ENCODE measurements at regions not wholly inside any gene's neighbourhood (a gene's known extent, or its start where the extent isn't known, plus 50 kb on each side); places are given as distances from the start of the nearest gene placed in this dataset.

DNA sequence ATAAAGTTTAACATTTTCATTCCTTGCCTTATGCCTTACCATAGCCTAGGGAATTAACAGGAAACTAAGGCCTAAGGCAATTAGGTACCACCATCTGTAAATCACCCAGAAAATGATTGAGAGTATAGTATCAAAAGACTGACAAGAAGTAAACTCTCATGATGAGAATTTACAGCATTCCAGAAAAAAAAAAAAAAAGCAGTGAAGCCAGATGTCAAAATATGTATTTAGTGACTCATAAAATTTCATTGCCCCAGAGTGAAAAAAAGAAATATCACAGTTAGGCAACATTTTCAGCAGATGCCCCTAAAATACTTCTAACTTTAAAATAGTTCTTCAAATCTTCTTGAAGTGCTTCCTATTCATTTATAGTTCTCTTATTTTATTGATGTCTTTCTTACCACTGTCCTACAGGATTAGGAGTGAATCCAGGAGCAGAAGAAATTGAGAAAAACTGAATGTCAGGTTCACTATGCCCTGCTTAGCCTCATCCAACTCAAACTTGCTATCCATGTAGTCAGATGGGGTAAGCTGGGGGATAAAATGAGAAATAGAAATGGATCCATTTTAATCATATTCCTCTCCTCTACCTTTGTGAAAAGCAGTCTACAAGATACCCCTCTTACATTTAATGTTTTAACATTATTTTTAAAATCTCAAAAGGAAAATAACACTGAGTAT lies 57.3 kb upstream of the TANK start:
- H3K9me3 Mint-ChIP-seq (ENCODE audit: low read depth), result peaks cover 6% of the 10 kb centered on the region
- peak overlapping the region; percentile 87 for H3K27ac Mint-ChIP-seq (ENCODE audit: unreplicated experiment)
- no peak for DNase-seq (ENCODE audit: low spot score)
- no peak overlapping the region for H3K4me3 Mint-ChIP-seq (ENCODE audit: unreplicated experiment)
- H3K27me3 Mint-ChIP-seq (ENCODE audit: low read depth), result no peaks in the 10 kb centered on the region
- H3K36me3 Mint-ChIP-seq (ENCODE audit: low read depth), result no peaks in the 10 kb centered on the region
- TF ChIP-seq, protein P1, sequence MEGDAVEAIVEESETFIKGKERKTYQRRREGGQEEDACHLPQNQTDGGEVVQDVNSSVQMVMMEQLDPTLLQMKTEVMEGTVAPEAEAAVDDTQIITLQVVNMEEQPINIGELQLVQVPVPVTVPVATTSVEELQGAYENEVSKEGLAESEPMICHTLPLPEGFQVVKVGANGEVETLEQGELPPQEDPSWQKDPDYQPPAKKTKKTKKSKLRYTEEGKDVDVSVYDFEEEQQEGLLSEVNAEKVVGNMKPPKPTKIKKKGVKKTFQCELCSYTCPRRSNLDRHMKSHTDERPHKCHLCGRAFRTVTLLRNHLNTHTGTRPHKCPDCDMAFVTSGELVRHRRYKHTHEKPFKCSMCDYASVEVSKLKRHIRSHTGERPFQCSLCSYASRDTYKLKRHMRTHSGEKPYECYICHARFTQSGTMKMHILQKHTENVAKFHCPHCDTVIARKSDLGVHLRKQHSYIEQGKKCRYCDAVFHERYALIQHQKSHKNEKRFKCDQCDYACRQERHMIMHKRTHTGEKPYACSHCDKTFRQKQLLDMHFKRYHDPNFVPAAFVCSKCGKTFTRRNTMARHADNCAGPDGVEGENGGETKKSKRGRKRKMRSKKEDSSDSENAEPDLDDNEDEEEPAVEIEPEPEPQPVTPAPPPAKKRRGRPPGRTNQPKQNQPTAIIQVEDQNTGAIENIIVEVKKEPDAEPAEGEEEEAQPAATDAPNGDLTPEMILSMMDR (IDR thresholded peaks at IDR 0.05), result no peak
- H3K4me1 Mint-ChIP-seq (ENCODE audit: low read depth), result peaks cover 56% of the 10 kb centered on the region

DNA sequence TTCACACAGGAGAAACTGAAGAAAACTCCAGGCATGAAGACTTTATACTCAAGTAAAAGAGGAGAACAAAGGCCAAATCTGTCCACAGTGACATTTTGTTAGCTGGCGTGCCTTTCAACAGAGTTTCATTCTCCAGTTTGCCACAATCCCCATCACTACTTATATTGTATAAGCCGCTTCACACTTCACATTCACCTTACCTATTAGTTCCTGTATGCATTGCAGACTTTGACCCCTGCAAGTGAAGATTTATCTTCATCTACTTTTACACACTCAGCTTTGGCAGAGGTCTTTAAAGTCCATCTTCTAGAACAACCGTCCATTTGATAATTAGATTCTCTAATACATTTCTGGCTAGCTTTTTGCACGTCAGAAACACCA lies 56.8 kb upstream of the TANK start:
- TF ChIP-seq, protein P1 (IDR thresholded peaks at IDR 0.05), result no peak
- H3K4me1 Mint-ChIP-seq (ENCODE audit: low read depth), result peaks cover 56% of the 10 kb centered on the region
- peaks cover 4% of the 10 kb centered on the region for H3K9me3 Mint-ChIP-seq (ENCODE audit: low read depth)
- H3K4me3 Mint-ChIP-seq (ENCODE audit: unreplicated experiment), result no peak overlapping the region
- peak overlapping the region; percentile 87 for H3K27ac Mint-ChIP-seq (ENCODE audit: unreplicated experiment)
- no peaks in the 10 kb centered on the region for H3K36me3 Mint-ChIP-seq (ENCODE audit: low read depth)
- no peaks in the 10 kb centered on the region for H3K27me3 Mint-ChIP-seq (ENCODE audit: low read depth)
- DNase-seq (ENCODE audit: low spot score), result no peak

DNA sequence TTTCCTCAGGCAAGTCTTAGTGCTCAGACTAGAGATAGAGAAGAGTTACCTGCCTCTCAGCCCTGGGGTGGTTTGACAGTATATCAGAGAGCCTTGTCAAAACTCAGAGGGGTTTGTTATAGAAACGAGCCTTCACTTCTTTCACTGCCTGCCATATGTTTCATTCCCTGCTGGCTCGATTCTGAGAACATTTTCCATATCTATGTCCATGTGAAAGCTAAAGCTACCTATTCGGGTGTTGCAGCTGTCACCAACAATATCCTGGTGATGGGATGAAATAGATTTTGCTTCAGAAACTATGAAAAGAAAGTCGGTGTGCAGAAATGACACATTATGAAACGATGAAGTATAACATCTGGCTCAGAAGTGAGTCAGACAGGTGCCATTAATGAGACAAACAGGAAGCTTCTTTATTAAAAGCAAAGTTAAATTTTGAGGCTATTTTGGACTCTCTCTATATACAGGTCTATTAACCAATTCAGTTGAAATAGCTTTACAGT lies 56.1 kb upstream of the TANK start:
- TF ChIP-seq, protein P1 (IDR thresholded peaks at IDR 0.05), result no peak
- H3K9me3 Mint-ChIP-seq (ENCODE audit: low read depth), result no peaks in the 10 kb centered on the region
- DNase-seq (ENCODE audit: low spot score), result no peak
- H3K27me3 Mint-ChIP-seq (ENCODE audit: low read depth), result no peaks in the 10 kb centered on the region
- no peak overlapping the region for H3K27ac Mint-ChIP-seq (ENCODE audit: unreplicated experiment)
- no peak overlapping the region for H3K4me3 Mint-ChIP-seq (ENCODE audit: unreplicated experiment)
- H3K4me1 Mint-ChIP-seq (ENCODE audit: low read depth), result peaks cover 56% of the 10 kb centered on the region
- H3K36me3 Mint-ChIP-seq (ENCODE audit: low read depth), result no peaks in the 10 kb centered on the region

DNA sequence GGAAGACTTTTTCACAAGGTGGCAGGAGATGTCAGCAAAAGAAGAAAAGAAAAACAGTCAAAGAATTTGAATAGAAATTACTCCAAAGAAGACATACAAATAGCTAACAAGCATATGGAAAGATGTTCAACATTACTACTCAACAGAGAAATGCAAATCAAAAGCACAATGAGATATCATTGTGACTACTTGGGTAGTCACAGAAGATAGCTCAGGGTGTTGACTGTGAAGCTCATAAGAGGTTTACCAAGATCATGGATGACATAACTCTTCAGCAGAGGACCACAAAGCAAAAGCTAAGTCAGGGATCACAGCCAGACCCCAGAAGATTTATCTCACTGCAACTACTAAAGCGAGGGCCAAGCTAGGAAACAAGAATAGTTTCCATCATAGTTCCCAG lies 53.0 kb upstream of the TANK start:
- Mint-ChIP-seq H3K4me1 (ENCODE audit: low read depth) (peaks cover 27% of the 10 kb centered on the region), H3K36me3 (ENCODE audit: low read depth) (no peaks in the 10 kb centered on the region), H3K27me3 (ENCODE audit: low read depth) (no peaks in the 10 kb centered on the region), H3K4me3 (ENCODE audit: unreplicated experiment) (no peak overlapping the region), H3K9me3 (ENCODE audit: low read depth) (no peaks in the 10 kb centered on the region), H3K27ac (ENCODE audit: unreplicated experiment) (no peak overlapping the region)
- TF ChIP-seq, protein P1 (IDR thresholded peaks at IDR 0.05), result no peak
- DNase-seq (ENCODE audit: low spot score), result no peak
